ENCODE measurements at regions not wholly inside any gene's neighbourhood (a gene's known extent, or its start where the extent isn't known, plus 50 kb on each side); places are given as distances from the start of the nearest gene placed in this dataset.

GRCh38 chr10:107542016-107542415 lies 377.5 kb upstream of the SORCS1 start:
- TF ChIP-seq CTCF (IDR thresholded peaks at IDR 0.05) (no peak), POLR2A (IDR thresholded peaks at IDR 0.05) (no peak)

All from uterus (tissue), 2 donors.